ENCODE measurements at regions not wholly inside any gene's neighbourhood (a gene's known extent, or its start where the extent isn't known, plus 50 kb on each side); places are given as distances from the start of the nearest gene placed in this dataset.

DNA sequence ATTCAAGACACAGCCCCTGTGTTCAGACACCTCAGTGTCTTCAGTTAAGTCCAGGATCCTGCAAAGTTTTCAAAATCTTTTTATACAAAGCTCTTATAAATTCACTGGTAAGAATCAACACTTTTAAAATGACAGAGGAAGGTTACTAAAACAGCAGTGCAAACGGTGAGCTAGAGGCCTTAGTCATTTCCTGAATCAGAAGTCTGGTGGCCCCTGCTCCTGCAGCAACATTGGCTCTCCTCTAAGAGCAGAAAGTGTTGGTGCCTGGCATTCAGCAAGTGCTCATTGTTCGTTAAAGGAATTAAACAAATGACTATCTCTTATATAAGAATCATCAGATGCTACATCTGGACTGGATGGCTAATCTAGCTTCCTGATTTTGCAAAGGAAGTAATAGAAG, 282.9 kb downstream of the PTGER3 start:
- no peak for TF ChIP-seq CTCF (IDR thresholded peaks at IDR 0.05)
- DNase-seq (ENCODE audit: low spot score) (no peak), ATAC-seq (ENCODE audit: low FRiP score) (no peak)

DNA sequence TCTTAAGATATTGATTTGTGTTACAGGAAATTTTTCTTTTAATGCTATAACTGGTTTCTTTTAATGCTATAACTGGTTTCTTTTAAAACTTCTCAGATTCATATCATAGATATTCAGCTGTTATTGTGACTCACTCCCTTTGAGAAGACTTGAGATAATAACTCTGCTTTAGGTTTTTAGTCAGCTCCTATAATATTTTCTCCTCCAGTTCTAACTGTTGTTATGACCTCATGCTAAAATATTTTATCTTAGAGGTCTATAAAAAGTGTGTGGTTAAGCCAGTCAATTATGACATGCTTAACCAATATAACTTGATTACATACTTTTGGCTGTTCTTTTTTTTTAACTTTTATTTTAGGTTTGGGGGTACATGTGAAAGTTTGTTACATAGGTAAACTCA, 280.2 kb downstream of the PTGER3 start:
- no peak for DNase-seq (ENCODE audit: low spot score)
- no peak for ATAC-seq (ENCODE audit: low FRiP score)
- TF ChIP-seq CTCF (IDR thresholded peaks at IDR 0.05): no peak

DNA sequence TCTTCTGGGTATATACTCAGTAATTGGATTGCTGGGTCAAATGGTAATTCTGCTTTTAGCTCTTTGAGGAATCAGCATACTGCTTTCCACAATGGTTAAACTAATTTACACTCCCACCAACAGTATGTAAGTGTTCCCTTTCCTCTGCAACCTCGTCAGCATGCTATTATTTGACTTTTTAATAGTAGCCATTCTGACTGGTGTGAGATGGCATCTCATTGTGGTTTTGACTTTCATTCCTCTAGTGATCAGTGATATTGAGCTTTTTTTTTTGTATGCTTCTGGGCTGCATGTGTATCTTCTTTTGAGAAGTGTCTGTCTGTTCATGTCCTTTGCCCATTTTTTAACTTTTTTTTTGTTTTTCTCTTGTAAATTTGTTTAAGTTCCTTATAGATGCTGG, 279.4 kb downstream of the PTGER3 start:
- DNase-seq (ENCODE audit: low spot score) (no peak), ATAC-seq (ENCODE audit: low FRiP score) (no peak)
- no peak for TF ChIP-seq CTCF (IDR thresholded peaks at IDR 0.05)

GRCh38 chr1:70778056-70778762, 269.4 kb downstream of the PTGER3 start:
- TF ChIP-seq CTCF (IDR thresholded peaks at IDR 0.05): no peak
- no peak for DNase-seq (ENCODE audit: low spot score)
- ATAC-seq (ENCODE audit: low FRiP score): no peak

DNA sequence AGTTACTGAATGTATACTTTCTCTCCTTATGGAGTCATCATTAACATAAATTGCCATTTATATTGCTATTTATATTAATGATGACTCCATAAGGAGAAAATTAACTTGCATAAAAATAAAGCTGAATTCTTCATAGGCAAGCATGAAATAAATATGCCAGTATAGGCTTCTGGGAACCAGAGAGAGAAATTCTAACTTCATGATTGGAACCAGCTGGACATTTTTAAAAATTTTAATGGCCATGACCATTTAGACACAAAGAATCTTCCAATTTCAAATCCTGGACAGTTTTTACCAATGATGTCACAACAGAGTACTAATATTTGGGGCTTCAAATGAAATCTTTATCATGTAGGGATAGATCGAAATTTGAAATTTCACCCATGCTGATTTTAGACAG, 268.7 kb downstream of the PTGER3 start:
- no peak for DNase-seq (ENCODE audit: low spot score)
- TF ChIP-seq CTCF (IDR thresholded peaks at IDR 0.05): no peak
- ATAC-seq (ENCODE audit: low FRiP score): no peak

- TF ChIP-seq CTCF (IDR thresholded peaks at IDR 0.05): no peak
- peak; percentile 64 for ATAC-seq (ENCODE audit: low FRiP score)
- no peak for DNase-seq (ENCODE audit: low spot score)
Measured at GRCh38 chr1:70779571-70779970, 268.0 kb downstream of the PTGER3 start.

DNA sequence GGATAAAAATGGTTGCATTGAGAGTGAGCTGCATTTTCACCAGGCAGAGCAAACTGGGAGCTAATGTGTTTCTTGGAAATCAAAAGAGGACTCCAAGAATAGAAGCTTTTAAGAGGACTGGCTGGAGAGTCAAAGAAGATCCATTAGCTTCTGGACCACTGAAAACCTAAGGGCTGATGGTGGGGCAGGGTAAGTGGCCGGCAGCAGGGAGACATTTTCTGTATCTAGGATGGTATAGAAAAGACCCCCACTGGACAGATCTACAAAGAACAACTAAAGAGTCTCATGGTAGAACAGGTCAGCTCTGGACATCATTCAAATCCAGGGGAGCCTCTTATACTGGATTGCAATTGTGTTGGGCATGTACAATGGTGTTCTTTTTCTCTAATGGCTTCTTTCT, 262.3 kb downstream of the PTGER3 start:
- no peak for TF ChIP-seq CTCF (IDR thresholded peaks at IDR 0.05)
- ATAC-seq (ENCODE audit: low FRiP score) (no peak), DNase-seq (ENCODE audit: low spot score) (no peak)
